Right renal cortex interstitium (tissue), 3 donors: ENCODE measurements at regions not wholly inside any gene's neighbourhood (a gene's known extent, or its start where the extent isn't known, plus 50 kb on each side); places are given as distances from the start of the nearest gene placed in this dataset.

Source experiments
- DNase-seq, 3 donors: peaks; one replicate each; pipeline ENCODE4 v3.0.0-alpha.2; 2013; ENCODE audit warnings: low read depth in 3 of 3, low spot score in 2 of 3

- DNase-seq: no peak
Observed at GRCh38 chr15:69988541-69989225, 109.0 kb downstream of the TLE3 start.

GRCh38 chr15:69990566-69991421, 106.9 kb downstream of the TLE3 start:
- DNase-seq: no peak

GRCh38 chr15:69991551-69991980, 106.2 kb downstream of the TLE3 start:
- no peak for DNase-seq

GRCh38 chr15:69992348-69992747, 105.4 kb downstream of the TLE3 start:
- no peak for DNase-seq

GRCh38 chr15:69994429-69995205, 103.1 kb downstream of the TLE3 start:
- DNase-seq: no peak

GRCh38 chr15:69996321-69997160, 101.2 kb downstream of the TLE3 start:
- DNase-seq: no peak

GRCh38 chr15:69997161-69997485, 100.6 kb downstream of the TLE3 start:
- no peak for DNase-seq
